HEK293 (cell line): ENCODE measurements at regions not wholly inside any gene's neighbourhood (a gene's known extent, or its start where the extent isn't known, plus 50 kb on each side); places are given as distances from the start of the nearest gene placed in this dataset.

Source experiments
- CTCF ChIA-PET: fragments of 350-600 bp; formaldehyde crosslinking; extraction: SDS; loops from one replicate; lab custom pipeline; 2021; ENCODE audit warnings: antibody characterized with exemption; lab: Yijun Ruan, JAX
- POLR2A ChIA-PET: fragments of 300-600 bp; formaldehyde crosslinking; extraction: SDS; loops from one replicate; lab custom pipeline; 2020; ENCODE audit warnings: antibody characterized with exemption, inconsistent platforms; lab: Yijun Ruan, JAX
- H3K27ac ChIP-seq: fragments of 200-500 bp; sonication (Bioruptor generic); 2 replicates; pipeline ENCODE4 v1.5.1; 2014; ENCODE audit warnings: low read depth, low read length, control low read depth, inconsistent platforms; ENCODE audit errors: extremely low read depth
- H3K36me3 ChIP-seq, 2 experiments: fragments of 200-500 bp in 1 of 2; sonication (Bioruptor generic) in 1 of 2; 1 replicate in 1 of 2; 2 replicates in 1 of 2; pipeline ENCODE4 v1.5.1; 2014 to 2017; ENCODE audit warnings: inconsistent platforms in 2 of 2, low read length in 2 of 2; ENCODE audit not compliant: control insufficient read depth in 2 of 2, insufficient read depth in 1 of 2
- H3K4me1 ChIP-seq: fragments of 200-500 bp; sonication (Bioruptor generic); 2 replicates; pipeline ENCODE4 v1.5.1; 2014; ENCODE audit warnings: mild to moderate bottlenecking, low read length, inconsistent platforms; ENCODE audit not compliant: control insufficient read depth, insufficient read depth
- H3K4me3 ChIP-seq: 2 replicates; pipeline ENCODE4 v1.5.1; 2011; ENCODE audit warnings: low read depth, mild to moderate bottlenecking, control low read depth, low read length, moderate library complexity
- H3K9me3 ChIP-seq: fragments of 200-500 bp; sonication (Bioruptor generic); 2 replicates; pipeline ENCODE4 v1.5.1; 2014; ENCODE audit warnings: low read depth, low read length, inconsistent platforms; ENCODE audit not compliant: control insufficient read depth, insufficient read depth
- BCL11A ChIP-seq: fragments of 450-650 bp; formaldehyde crosslinking; IDR thresholded peaks from 2 replicates; pipeline ENCODE4 v1.5.1; 2016; ENCODE audit warnings: low read depth, missing biosample characterization, missing genetic modification characterization
- EGR2 ChIP-seq: fragments of 450-650 bp; formaldehyde crosslinking; IDR thresholded peaks from 2 replicates; pipeline ENCODE4 v1.5.1; 2016; ENCODE audit warnings: low read depth, missing biosample characterization, missing genetic modification characterization
- FEZF1 ChIP-seq: fragments of 450-650 bp; formaldehyde crosslinking; IDR thresholded peaks from 2 replicates; pipeline ENCODE4 v1.5.1; 2016; ENCODE audit warnings: missing biosample characterization, missing genetic modification characterization
- GLIS2 ChIP-seq: fragments of 450-650 bp; formaldehyde crosslinking; IDR thresholded peaks from 2 replicates; pipeline ENCODE4 v1.5.1; 2016; ENCODE audit warnings: missing biosample characterization, missing genetic modification characterization
- MEIS1 ChIP-seq: sonication (generic); formaldehyde crosslinking; IDR thresholded peaks from 2 replicates; pipeline ENCODE4 v1.8.1; 2022; ENCODE audit warnings: missing genetic modification reagents, mild to moderate bottlenecking, borderline replicate concordance
- ZNF10 ChIP-seq: fragments of 450-650 bp; formaldehyde crosslinking; IDR thresholded peaks from 2 replicates; pipeline ENCODE4 v1.5.1; 2017; ENCODE audit warnings: missing biosample characterization, missing genetic modification characterization
- ZNF114 ChIP-seq: fragments of 450-650 bp; formaldehyde crosslinking; IDR thresholded peaks from 2 replicates; pipeline ENCODE4 v1.5.0; 2017; ENCODE audit warnings: missing biosample characterization, missing genetic modification characterization
- ZNF121 ChIP-seq: fragments of 450-650 bp; formaldehyde crosslinking; IDR thresholded peaks from 2 replicates; pipeline ENCODE4 v1.5.1; 2016; ENCODE audit warnings: missing biosample characterization, missing genetic modification characterization
- ZNF146 ChIP-seq: fragments of 450-650 bp; formaldehyde crosslinking; IDR thresholded peaks from 2 replicates; pipeline ENCODE4 v1.5.1; 2016; ENCODE audit warnings: missing biosample characterization, missing genetic modification characterization
- ZNF155 ChIP-seq: fragments of 450-650 bp; formaldehyde crosslinking; IDR thresholded peaks from 2 replicates; pipeline ENCODE4 v1.5.1; 2016; ENCODE audit warnings: missing biosample characterization, missing genetic modification characterization
- ZNF274 ChIP-seq, 2 experiments: fragments of 200-500 bp in 1 of 2; fragments of 450-650 bp in 1 of 2; sonication (Bioruptor generic) in 1 of 2; formaldehyde crosslinking in 1 of 2; IDR thresholded peaks; 2 replicates each; pipeline versions ENCODE4 v1.5.1 to v1.6.1; 2014 to 2016; ENCODE audit warnings: borderline replicate concordance in 1 of 2, inconsistent platforms in 1 of 2, low read length in 1 of 2, missing biosample characterization in 1 of 2, missing genetic modification characterization in 1 of 2
- ZNF341 ChIP-seq: fragments of 450-650 bp; formaldehyde crosslinking; IDR thresholded peaks from 2 replicates; pipeline ENCODE4; 2016; ENCODE audit warnings: low read depth, missing biosample characterization, missing genetic modification characterization
- ZNF510 ChIP-seq: fragments of 450-650 bp; formaldehyde crosslinking; IDR thresholded peaks from 2 replicates; pipeline ENCODE4 v1.5.1; 2018; ENCODE audit warnings: mild to moderate bottlenecking, missing genetic modification characterization, missing biosample characterization; ENCODE audit not compliant: insufficient replicate concordance
- ZNF623 ChIP-seq: fragments of 450-650 bp; formaldehyde crosslinking; IDR thresholded peaks from 2 replicates; pipeline ENCODE4 v1.5.1; 2016; ENCODE audit warnings: missing biosample characterization, missing genetic modification characterization
- ZNF670 ChIP-seq: fragments of 450-650 bp; formaldehyde crosslinking; IDR thresholded peaks from 2 replicates; pipeline ENCODE4 v1.5.1; 2016; ENCODE audit warnings: missing biosample characterization, missing genetic modification characterization, low read depth
- ZNF707 ChIP-seq: fragments of 450-650 bp; formaldehyde crosslinking; IDR thresholded peaks from 2 replicates; pipeline ENCODE4 v1.5.1; 2016; ENCODE audit warnings: missing biosample characterization, missing genetic modification characterization
- TF ChIP-seq, protein P1 (sequence below): fragments of 450-650 bp; formaldehyde crosslinking; IDR thresholded peaks from 2 replicates; pipeline ENCODE4 v1.5.1; 2016; ENCODE audit warnings: missing biosample characterization, missing genetic modification characterization, low read depth

DNA sequence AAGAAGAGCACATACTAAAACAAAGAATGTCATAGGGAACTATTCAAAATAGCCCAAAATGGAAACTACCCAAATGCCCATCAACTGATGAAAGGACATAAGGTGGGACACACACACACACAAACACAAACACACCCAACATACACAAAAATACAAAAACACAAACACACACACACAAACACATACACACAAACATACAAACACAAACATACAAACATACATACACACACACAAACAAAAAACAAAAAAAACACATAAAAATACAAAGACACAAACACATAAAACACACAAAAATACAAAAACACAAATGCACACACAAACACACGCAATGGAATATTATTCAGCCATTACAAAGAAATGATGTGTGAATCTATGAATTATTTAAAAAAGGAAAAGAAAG lies 203.6 kb downstream of the ERMARD start:
- POLR2A ChIA-PET = no interaction called here
- Histone ChIP-seq H3K4me3 (no peak overlapping the region), H3K27ac (no peak overlapping the region)
- TF ChIP-seq ZNF623 = no peak
- peak; percentile 56; the same call in 1 of the 2 replicates for TF ChIP-seq ZNF146 (tag by site-specific recombination)
- TF ChIP-seq, all 188 proteins: peak for 1
- CTCF ChIA-PET = interaction anchor here (0.6 kb wide), 1 partner anchor 243 kb away, joined by 3 read pairs; no protein-coding TSS in a partner anchor
- Histone ChIP-seq H3K4me1 (no peaks in the 10 kb centered on the region), H3K9me3 (no peaks in the 10 kb centered on the region), H3K36me3 (no peaks in the 10 kb centered on the region)

DNA sequence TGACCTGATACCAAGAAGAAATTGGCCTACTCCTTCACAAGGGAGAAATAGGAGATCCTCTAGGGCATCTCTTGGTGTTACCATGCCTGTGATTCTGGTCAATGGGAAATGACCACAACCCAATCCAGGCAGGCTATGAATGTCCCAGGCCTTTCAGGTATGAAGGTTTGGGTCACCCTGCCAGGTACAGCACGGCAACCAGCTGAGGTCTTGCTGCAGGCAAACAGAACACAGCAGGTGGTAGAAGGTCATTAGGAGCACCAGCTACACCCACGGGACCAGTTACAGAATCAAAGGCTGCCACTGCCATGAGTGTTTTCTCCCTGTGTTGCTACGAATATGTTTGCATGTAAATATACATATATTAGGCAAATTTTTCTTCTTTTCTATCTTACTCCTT lies 202.3 kb downstream of the ERMARD start:
- Histone ChIP-seq H3K36me3 (no peaks in the 10 kb centered on the region), H3K27ac (no peak overlapping the region)
- POLR2A ChIA-PET = no interaction called here
- TF ChIP-seq ZNF146 (tag by site-specific recombination) (no peak), ZNF707 (tag by site-specific recombination) (no peak), ZNF155 (no peak), ZNF510 (tag by site-specific recombination) (no peak), BCL11A (tag by site-specific recombination) (no peak)
- TF ChIP-seq, all 188 proteins: peak for 0
- CTCF ChIA-PET = no interaction called here
- H3K9me3 ChIP-seq = no peaks in the 10 kb centered on the region
- no peaks in the 10 kb centered on the region for H3K4me1 ChIP-seq
- no peak overlapping the region for H3K4me3 ChIP-seq

DNA sequence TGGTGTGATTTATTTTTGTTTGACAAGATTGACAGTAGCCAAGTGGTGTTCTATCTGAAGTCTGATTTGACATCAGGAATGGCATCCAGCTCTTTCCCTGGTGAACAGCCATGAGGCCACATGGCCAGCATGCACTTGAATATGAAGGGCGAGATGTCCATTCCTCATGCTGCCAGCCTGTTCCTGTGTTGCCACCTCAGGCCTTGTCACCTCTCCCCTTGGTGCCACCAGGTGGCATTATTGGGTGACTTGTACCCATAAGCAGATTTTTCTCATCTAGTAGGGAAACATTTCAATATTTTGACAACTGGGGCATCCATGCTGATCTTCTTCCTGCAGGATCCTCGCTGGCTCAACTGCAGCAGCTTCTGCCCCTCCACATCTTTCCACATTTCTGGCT lies 199.1 kb downstream of the ERMARD start:
- ChIA-PET CTCF (interaction anchor here (0.6 to 2.5 kb wide), 8 partner anchors 25 to 580 kb away, joined by 3 to 10 read pairs (median 4); no protein-coding TSS in a partner anchor), POLR2A (no interaction called here)
- Histone ChIP-seq H3K4me1 (no peaks in the 10 kb centered on the region), H3K36me3 (no peaks in the 10 kb centered on the region), H3K9me3 (no peaks in the 10 kb centered on the region), H3K27ac (no peak overlapping the region), H3K4me3 (no peak overlapping the region)
- TF ChIP-seq ZNF121 (tag by site-specific recombination) = no peak
- no peak for TF ChIP-seq ZNF274 (IDR thresholded peaks at IDR 0.05; ENCODE audit: low read length)
- no peak for TF ChIP-seq ZNF274 (tag by site-specific recombination; IDR thresholded peaks at IDR 0.05; ENCODE audit: borderline replicate concordance)
- TF ChIP-seq FEZF1 (tag by site-specific recombination) = no peak
- no peak for TF ChIP-seq ZNF114 (tag by site-specific recombination)
- TF ChIP-seq ZNF341 (tag by site-specific recombination) = no peak
- TF ChIP-seq, protein P1, sequence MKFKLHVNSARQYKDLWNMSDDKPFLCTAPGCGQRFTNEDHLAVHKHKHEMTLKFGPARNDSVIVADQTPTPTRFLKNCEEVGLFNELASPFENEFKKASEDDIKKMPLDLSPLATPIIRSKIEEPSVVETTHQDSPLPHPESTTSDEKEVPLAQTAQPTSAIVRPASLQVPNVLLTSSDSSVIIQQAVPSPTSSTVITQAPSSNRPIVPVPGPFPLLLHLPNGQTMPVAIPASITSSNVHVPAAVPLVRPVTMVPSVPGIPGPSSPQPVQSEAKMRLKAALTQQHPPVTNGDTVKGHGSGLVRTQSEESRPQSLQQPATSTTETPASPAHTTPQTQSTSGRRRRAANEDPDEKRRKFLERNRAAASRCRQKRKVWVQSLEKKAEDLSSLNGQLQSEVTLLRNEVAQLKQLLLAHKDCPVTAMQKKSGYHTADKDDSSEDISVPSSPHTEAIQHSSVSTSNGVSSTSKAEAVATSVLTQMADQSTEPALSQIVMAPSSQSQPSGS (tag by site-specific recombination) = no peak
- no peak for TF ChIP-seq EGR2 (tag by site-specific recombination)
- no peak for TF ChIP-seq ZNF10 (tag by site-specific recombination)

DNA sequence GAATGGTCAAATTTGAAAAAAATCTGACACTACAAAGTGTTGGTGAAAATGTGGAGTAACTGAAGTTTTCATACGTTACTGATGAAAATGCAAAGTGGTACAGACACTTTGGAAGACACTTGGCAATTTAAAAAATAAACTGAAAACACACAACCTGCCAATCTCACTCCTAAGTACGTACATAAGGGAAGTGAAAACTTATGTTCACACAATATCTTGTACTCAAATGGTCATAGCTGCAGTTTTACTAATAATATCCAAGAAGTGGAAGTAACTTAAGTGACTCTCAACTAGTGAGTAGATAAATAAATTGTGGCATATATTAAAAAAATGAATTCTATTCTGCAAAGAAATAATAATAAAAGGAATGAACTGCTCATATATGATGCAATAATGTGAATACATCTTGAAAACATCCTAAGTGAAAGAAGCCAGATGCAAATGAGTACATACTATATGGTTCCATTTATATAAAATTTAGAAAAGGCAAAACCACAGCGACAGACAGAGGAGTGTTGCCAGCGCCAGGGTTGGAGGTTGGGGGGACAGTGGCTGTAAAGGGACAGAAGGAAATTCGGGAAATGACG lies 198.2 kb downstream of the ERMARD start:
- H3K27ac ChIP-seq = no peak overlapping the region
- H3K36me3 ChIP-seq = no peaks in the 10 kb centered on the region
- no peak for TF ChIP-seq MEIS1
- TF ChIP-seq ZNF670 (tag by site-specific recombination) = no peak
- no peak for TF ChIP-seq GLIS2 (tag by site-specific recombination)
- H3K4me1 ChIP-seq = no peaks in the 10 kb centered on the region
- no peak overlapping the region for H3K4me3 ChIP-seq
- H3K9me3 ChIP-seq = no peaks in the 10 kb centered on the region
- POLR2A ChIA-PET = no interaction called here
- CTCF ChIA-PET = interaction anchor here (0.5 to 2.5 kb wide), 7 partner anchors 12 to 581 kb away, joined by 3 to 10 read pairs (median 3); no protein-coding TSS in a partner anchor
